OCI-LY3 (cell line): ENCODE measurements at regions not wholly inside any gene's neighbourhood (a gene's known extent, or its start where the extent isn't known, plus 50 kb on each side); places are given as distances from the start of the nearest gene placed in this dataset.

ENCODE experiments used
- H2AFZ ChIP-seq: fragments of 200-600, 300-600 bp; shearing (Covaris generic); 2 replicates; pipeline ENCODE4 v1.6.0; 2014; ENCODE audit warnings: antibody characterized with exemption, low read depth, low read length
- H3K27ac ChIP-seq: fragments of 200-600, 300-600 bp; sonication (generic); 2 replicates; pipeline ENCODE4 v1.5.1; 2014; ENCODE audit warnings: mild to moderate bottlenecking, low read length, moderate library complexity, mixed read lengths
- H3K27me3 ChIP-seq: fragments of 200-600, 300-600 bp; sonication (generic); 2 replicates; pipeline ENCODE4 v1.6.1; 2014; ENCODE audit warnings: low read depth, low read length, mixed read lengths
- H3K36me3 ChIP-seq: fragments of 200-600, 300-600 bp; sonication (generic); replicated peaks from 2 replicates; pipeline ENCODE3; 2014; ENCODE audit warnings: low read depth, low read length, mixed read lengths
- H3K4me1 ChIP-seq: fragments of 300-600, 200-600 bp; sonication (generic); 2 replicates; pipeline ENCODE4 v1.6.1; 2014; ENCODE audit warnings: low read length, mixed read lengths
- H3K4me2 ChIP-seq: fragments of 200-600, 300-600 bp; sonication (generic); 2 replicates; pipeline ENCODE4 v1.6.1; 2014; ENCODE audit warnings: low read length, mixed read lengths
- H3K4me3 ChIP-seq: fragments of 300-600, 200-600 bp; sonication (generic); 2 replicates; pipeline ENCODE4 v1.5.1; 2014; ENCODE audit warnings: antibody characterized with exemption, mild to moderate bottlenecking, low read length, moderate library complexity
- H3K79me2 ChIP-seq: fragments of 300-600, 200-600 bp; shearing (Covaris generic); 2 replicates; pipeline ENCODE4 v1.6.1; 2014; ENCODE audit warnings: mild to moderate bottlenecking, low read length, mixed read lengths
- H3K9ac ChIP-seq: fragments of 300-600, 200-600 bp; shearing (Covaris generic); 2 replicates; pipeline ENCODE4 v1.6.0; 2014; ENCODE audit warnings: mild to moderate bottlenecking, low read length, moderate library complexity
- H3K9me3 ChIP-seq: fragments of 200-600, 300-600 bp; shearing (Covaris generic); 2 replicates; pipeline ENCODE4 v1.6.1; 2014; ENCODE audit warnings: low read length, mixed read lengths; ENCODE audit not compliant: insufficient read depth
- H4K20me1 ChIP-seq: fragments of 200-600, 300-600 bp; sonication (generic); 2 replicates; pipeline ENCODE4 v1.6.1; 2016; ENCODE audit warnings: low read length, mixed read lengths; ENCODE audit not compliant: insufficient read depth
- CTCF ChIP-seq: fragments of 200-600, 300-600 bp; sonication (generic); IDR thresholded peaks from 2 replicates; pipeline ENCODE4 v1.5.1; 2014; ENCODE audit warnings: antibody characterized with exemption, low read length, low read depth
- EZH2phosphoT487 ChIP-seq: fragments of 200-600 bp; shearing (Covaris generic); IDR thresholded peaks from 2 replicates; pipeline ENCODE4 v1.6.1; 2018; ENCODE audit warnings: antibody characterized with exemption, mixed run types, low read depth

GRCh38 chr16:66155933-66156332 lies 210.6 kb upstream of the CDH5 start:
- no peak overlapping the region for H2AFZ ChIP-seq
- TF ChIP-seq CTCF: no peak
- no peak for TF ChIP-seq EZH2phosphoT487
- no peaks in the 10 kb centered on the region for H3K9me3 ChIP-seq
- H3K4me2 ChIP-seq: no peak overlapping the region
- H3K27me3 ChIP-seq: 0 out of 2 replicates have a peak, but pooled peaks cover 9% of the 10 kb centered on the region
- no peaks in the 10 kb centered on the region for H3K79me2 ChIP-seq
- no peaks in the 10 kb centered on the region for H3K36me3 ChIP-seq
- H4K20me1 ChIP-seq: no peaks in the 10 kb centered on the region
- no peak overlapping the region for H3K9ac ChIP-seq
- H3K4me3 ChIP-seq: no peak overlapping the region
- no peaks in the 10 kb centered on the region for H3K4me1 ChIP-seq
- no peak overlapping the region for H3K27ac ChIP-seq

GRCh38 chr16:66154801-66155200 lies 211.7 kb upstream of the CDH5 start:
- H3K4me3 ChIP-seq: no peak overlapping the region
- TF ChIP-seq CTCF (no peak), EZH2phosphoT487 (no peak)
- H3K36me3 ChIP-seq: no peaks in the 10 kb centered on the region
- H3K79me2 ChIP-seq: no peaks in the 10 kb centered on the region
- H2AFZ ChIP-seq: no peak overlapping the region
- H3K27ac ChIP-seq: no peak overlapping the region
- H3K9me3 ChIP-seq: no peaks in the 10 kb centered on the region
- H3K4me2 ChIP-seq: no peak overlapping the region
- no peaks in the 10 kb centered on the region for H4K20me1 ChIP-seq
- no peak overlapping the region for H3K9ac ChIP-seq
- 0 out of 2 replicates have a peak, but pooled peaks cover 9% of the 10 kb centered on the region for H3K27me3 ChIP-seq
- no peaks in the 10 kb centered on the region for H3K4me1 ChIP-seq

- Histone ChIP-seq H3K9ac (no peak overlapping the region), H2AFZ (no peak overlapping the region), H3K27me3 (0 out of 2 replicates have a peak, but pooled peaks cover 18% of the 10 kb centered on the region), H3K4me1 (no peaks in the 10 kb centered on the region), H4K20me1 (no peaks in the 10 kb centered on the region), H3K79me2 (no peaks in the 10 kb centered on the region), H3K9me3 (no peaks in the 10 kb centered on the region), H3K4me3 (no peak overlapping the region), H3K4me2 (no peak overlapping the region), H3K27ac (no peak overlapping the region), H3K36me3 (no peaks in the 10 kb centered on the region)
- TF ChIP-seq EZH2phosphoT487: no peak
- no peak for TF ChIP-seq CTCF
Observed at GRCh38 chr16:66152823-66153393, 213.6 kb upstream of the CDH5 start.

GRCh38 chr16:66152181-66152580 lies 214.3 kb upstream of the CDH5 start:
- H3K9me3 ChIP-seq: no peaks in the 10 kb centered on the region
- no peaks in the 10 kb centered on the region for H3K79me2 ChIP-seq
- H3K9ac ChIP-seq: no peak overlapping the region
- TF ChIP-seq EZH2phosphoT487 (no peak), CTCF (no peak)
- no peak overlapping the region for H3K4me2 ChIP-seq
- no peak overlapping the region for H2AFZ ChIP-seq
- peaks cover 15% of the 10 kb centered on the region; the same call in 1 of the 2 replicates for H3K27me3 ChIP-seq
- H3K4me1 ChIP-seq: no peaks in the 10 kb centered on the region
- H3K27ac ChIP-seq: no peak overlapping the region
- H3K36me3 ChIP-seq: no peaks in the 10 kb centered on the region
- H3K4me3 ChIP-seq: no peak overlapping the region
- H4K20me1 ChIP-seq: no peaks in the 10 kb centered on the region
